ENCODE measurements at regions not wholly inside any gene's neighbourhood (a gene's known extent, or its start where the extent isn't known, plus 50 kb on each side); places are given as distances from the start of the nearest gene placed in this dataset.

GRCh38 chr20:4427940-4428586, 179.0 kb upstream of the ADRA1D start:
- DNase-seq, result no peak

- no peak for DNase-seq
Measured at GRCh38 chr20:4418141-4418540, 169.1 kb upstream of the ADRA1D start.

DNA sequence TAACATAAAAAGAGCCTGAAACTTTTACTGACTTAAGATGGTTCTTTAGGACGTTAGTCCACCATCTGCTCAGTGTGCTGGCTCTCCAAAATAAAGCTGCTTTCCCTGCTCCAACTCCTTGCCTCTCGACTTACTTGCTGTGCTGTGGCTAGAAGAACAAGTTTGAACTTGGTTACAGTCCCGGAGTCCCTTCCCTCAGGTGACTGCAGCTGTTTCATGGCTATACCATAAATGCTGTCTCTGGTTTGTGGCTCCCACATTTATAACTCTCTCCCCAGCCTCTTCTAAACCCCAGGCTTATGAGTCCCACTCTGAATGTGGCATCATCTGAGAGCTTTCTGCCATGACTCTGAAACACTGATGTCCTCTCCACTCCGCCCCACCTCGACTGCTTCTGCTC, 166.2 kb upstream of the ADRA1D start:
- no peak for DNase-seq

DNA sequence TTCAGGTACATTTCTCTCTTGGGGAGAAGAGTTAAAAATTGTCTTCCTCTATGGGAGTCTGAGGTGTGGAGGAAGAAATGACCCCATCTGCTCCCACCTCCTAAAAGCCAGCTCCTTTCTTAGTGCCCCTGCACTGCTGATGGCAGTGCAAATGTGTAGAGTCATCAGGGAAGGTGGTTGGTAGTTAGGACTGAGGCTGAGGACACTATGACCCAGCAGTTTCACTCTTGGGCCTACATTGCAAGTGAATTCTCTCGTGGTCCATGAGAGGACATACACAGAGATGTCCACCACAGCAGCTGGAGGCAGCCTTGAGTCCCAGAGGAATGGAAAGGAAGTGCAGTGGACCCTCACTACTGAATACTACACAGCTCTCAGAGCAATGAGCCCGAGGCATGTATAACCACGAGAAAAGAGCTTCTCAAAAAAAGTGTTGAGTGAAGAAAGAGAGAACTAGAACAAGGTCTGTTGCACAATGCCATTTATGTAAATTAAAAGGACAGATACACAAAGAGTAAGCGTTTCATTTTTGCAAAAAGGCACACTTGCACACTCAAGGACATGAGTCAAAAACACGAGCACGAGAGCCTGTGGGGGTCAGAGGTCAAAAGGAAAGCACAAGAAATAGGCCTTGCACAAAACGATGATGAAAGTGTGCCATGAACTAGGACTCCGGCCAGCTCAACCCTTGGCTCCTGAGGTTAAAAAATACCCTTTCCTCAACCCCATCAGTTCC, 164.4 kb upstream of the ADRA1D start:
- DNase-seq, result no peak

- DNase-seq, result no peak
Measured at GRCh38 chr20:4412216-4412615, 163.1 kb upstream of the ADRA1D start.

DNA sequence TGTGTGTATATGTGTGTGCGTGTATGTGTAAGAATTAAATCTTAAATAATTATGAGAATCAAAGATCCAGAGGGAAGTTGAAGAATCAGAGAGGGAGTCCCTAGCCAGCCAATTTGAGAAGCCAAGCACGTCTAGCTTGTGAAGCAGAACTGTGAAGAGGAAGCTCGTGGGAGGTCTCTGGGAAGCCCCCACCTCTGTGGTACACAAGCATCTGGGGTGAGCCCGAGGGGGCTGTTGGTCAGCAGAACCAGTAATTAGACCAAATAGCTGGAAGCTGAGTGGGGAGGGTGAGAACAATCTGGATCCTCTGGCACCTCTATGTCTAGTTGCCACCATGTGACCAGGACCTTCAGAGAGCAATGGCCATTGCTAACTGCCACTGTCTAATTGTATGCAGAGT, 162.7 kb upstream of the ADRA1D start:
- DNase-seq, result no peak

DNA sequence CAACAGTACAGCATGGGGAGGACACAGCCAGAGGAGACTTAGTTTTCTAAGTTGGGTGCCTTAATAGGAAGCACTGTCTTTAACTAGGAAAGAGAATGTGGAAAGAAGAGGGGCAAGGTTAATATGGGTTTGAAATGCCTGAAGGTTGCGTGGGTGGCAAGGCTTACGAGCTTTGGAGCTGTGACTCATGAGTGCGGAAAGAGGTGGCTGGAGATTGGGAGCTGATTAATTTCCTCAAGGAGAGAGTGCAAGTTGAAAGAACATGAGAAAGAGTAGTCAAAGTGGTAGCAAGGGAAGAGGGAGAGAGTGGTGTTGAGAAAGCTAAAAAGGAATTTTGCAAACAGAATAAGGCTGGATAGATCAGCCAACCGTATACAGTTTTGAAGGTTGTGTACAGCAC, 157.5 kb upstream of the ADRA1D start:
- no peak for DNase-seq

DNA sequence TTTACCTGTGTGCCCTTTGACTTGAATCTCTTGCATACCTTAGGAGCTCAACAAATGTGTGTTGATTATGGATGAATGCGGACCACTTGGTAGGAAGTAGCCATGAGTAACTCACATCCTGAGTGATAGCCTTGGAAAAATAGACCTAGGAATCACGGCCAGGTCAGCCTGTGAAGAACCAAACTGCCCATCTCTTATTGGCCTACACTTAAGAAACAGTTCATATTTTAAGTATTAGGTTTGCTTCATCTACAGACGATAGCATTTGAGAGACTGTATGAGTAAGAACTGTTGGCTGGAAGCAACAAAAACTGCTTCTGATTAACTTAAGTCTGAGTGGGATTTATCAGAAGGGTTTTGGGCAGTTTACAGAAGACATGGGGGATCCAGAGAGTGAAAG, 152.5 kb upstream of the ADRA1D start:
- no peak for DNase-seq

- no peak for DNase-seq
Measured at GRCh38 chr20:4384961-4385360, 135.9 kb upstream of the ADRA1D start.

DNA sequence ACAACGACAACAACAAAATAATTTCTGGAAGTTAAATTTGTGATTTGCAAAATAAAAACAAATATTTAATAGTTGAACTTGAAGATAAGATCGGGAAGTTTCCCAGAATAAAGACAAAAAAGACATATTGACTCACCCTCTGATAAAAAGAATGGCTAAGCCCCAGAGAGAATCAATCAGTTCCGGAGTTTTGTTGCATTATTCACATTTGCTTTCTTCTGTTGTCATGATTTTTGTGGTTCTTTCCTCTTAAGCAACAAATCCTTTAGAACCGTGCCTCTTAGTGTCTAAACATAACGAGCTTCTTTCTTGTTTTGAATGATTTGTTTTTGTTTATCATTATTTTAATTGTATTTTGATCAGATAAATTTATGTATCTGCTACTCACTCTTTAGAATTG, 134.9 kb upstream of the ADRA1D start:
- DNase-seq, result no peak

GRCh38 chr20:4375881-4376280, 126.8 kb upstream of the ADRA1D start:
- DNase-seq, result no peak

DNA sequence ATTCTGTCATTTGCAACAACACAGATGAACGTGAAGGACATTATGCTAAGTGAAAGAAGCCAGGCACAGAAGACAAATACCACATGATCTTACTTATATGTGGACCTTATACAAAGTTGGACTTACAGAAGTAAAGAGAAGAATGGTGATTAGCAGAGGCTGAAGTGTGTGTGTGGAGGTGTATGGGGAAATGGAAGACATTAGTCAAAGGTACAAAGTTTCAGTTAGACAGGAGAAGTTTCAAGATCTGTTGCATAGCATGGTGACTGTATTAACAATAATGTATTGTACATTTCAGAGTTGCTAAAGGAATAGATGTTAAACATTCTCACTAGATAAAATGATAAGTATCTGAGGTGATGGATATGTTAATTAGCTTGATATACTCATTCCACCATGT, 124.4 kb upstream of the ADRA1D start:
- no peak for DNase-seq

DNA sequence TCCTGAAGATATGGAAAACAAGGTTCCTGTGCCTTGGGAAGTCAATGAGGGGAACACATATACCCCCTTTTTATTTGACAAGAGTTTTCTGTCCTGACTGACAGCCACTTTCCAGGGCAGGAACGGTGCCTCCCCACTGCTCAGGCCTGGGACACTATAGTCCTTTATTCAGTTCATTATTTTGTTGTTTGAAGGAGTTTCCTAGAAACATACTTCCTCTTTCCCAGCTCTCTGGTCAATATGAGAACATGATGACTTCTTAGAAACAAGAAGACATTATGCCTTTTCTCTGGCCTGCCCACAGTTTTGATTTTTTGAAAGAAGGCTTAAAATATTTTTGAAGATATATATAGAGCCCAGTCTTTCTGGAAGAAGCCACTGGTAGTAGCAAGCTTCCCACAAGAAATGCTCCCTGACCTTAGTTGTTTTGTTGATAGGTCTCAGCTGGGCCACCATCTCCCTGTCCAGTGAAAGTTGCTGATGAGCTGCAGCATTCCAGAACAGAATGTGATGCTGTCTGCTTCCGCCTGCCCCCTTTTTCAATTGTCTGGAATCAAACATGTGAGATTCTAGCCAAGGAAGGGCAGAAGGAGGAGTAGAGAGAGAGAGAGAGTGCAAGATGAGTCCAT, 122.7 kb upstream of the ADRA1D start:
- no peak for DNase-seq

GRCh38 chr20:4370851-4371250, 121.8 kb upstream of the ADRA1D start:
- no peak for DNase-seq

- DNase-seq, result no peak
Measured at GRCh38 chr20:4369798-4370124, 120.7 kb upstream of the ADRA1D start.

GRCh38 chr20:4369119-4369797, 120.2 kb upstream of the ADRA1D start:
- no peak for DNase-seq

DNA sequence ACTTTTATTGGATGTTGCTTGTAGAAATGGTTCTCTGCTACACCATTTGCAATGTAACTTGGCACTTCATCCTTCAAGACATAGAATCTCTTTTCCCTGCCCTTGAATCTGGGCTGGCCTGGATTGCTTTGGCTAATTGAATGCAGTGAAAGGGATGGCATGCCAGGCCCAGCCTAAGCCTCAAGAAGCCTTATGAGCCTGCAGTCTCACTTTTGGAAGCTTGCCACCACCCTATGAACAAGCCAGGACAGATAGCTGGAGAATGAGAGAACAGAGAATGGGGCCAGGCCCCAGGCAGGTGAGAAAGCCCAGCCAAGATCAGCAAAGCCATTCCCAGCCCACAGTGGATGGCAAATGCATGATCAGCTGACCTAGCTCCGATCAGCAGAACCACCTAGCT, 117.0 kb upstream of the ADRA1D start:
- DNase-seq, result no peak

GRCh38 chr20:4358552-4358951, 109.5 kb upstream of the ADRA1D start:
- no peak for DNase-seq

GRCh38 chr20:4352348-4352747, 103.3 kb upstream of the ADRA1D start:
- no peak for DNase-seq

GRCh38 chr20:4350096-4350495, 101.0 kb upstream of the ADRA1D start:
- no peak for DNase-seq

- no peak for DNase-seq
Measured at GRCh38 chr20:4344670-4345069, 95.6 kb upstream of the ADRA1D start.

DNA sequence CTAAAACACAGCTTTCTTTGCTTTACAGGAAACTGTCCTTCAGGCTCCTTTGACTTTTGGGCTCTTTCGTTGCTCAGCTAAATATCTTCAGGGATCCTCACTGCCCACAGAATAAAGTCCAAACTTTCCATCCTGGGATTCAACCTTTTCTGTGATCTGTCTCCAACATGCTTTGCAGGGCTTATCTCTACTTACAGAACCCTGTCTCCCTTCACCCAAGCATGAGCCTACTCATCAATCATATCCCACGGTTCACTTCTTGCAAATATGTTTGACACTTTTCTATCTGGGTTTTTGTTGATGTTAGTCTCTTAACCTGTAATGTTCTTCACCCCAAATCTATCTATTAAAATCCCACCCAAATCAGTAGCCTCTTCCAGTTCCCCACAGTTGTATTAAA, 93.5 kb upstream of the ADRA1D start:
- no peak for DNase-seq

- no peak for DNase-seq
Measured at GRCh38 chr20:4341804-4342485, 92.9 kb upstream of the ADRA1D start.

Measured in NCI-H1694 (cell line).